Fibroblast of the aortic adventitia (primary cell): ENCODE measurements at regions not wholly inside any gene's neighbourhood (a gene's known extent, or its start where the extent isn't known, plus 50 kb on each side); places are given as distances from the start of the nearest gene placed in this dataset.

Source experiments
- DNase-seq: peaks from one replicate; pipeline ENCODE4 v3.0.0-alpha.2; 2010; ENCODE audit warnings: low read depth
- H3K4me3 ChIP-seq: 2 replicates; pipeline ENCODE4 v1.5.1; 2011; ENCODE audit warnings: low read depth, mild to moderate bottlenecking, control low read depth, low read length, moderate library complexity
- CTCF ChIP-seq: IDR thresholded peaks from 2 replicates; pipeline ENCODE4 v1.5.1; 2011; ENCODE audit warnings: mild to moderate bottlenecking, low read length, control low read depth, inconsistent platforms; ENCODE audit not compliant: insufficient read depth

GRCh38 chr3:166080096-166080495 is 242.9 kb upstream of the BCHE start:
- DNase-seq: no peak
- no peak for TF ChIP-seq CTCF

GRCh38 chr3:166071831-166072230 is 234.6 kb upstream of the BCHE start:
- no peak for DNase-seq
- H3K4me3 ChIP-seq: no peak overlapping the region
- TF ChIP-seq CTCF: no peak

More at GRCh38 chr3:166080096-166080495, 242.9 kb upstream of the BCHE start:
- H3K4me3 ChIP-seq: no peak overlapping the region

- DNase-seq: no peak
- no peak overlapping the region for H3K4me3 ChIP-seq
- TF ChIP-seq CTCF: no peak
Observed at GRCh38 chr3:166064476-166064875, 227.3 kb upstream of the BCHE start.

- no peak for DNase-seq
- TF ChIP-seq CTCF: no peak
Observed at GRCh38 chr3:166060789-166061479, 223.7 kb upstream of the BCHE start.

GRCh38 chr3:166052440-166052839 is 215.2 kb upstream of the BCHE start:
- DNase-seq: no peak
- TF ChIP-seq CTCF: no peak
- no peak overlapping the region for H3K4me3 ChIP-seq

More at GRCh38 chr3:166060789-166061479, 223.7 kb upstream of the BCHE start:
- H3K4me3 ChIP-seq: no peak overlapping the region

GRCh38 chr3:166029507-166029906 is 192.3 kb upstream of the BCHE start:
- no peak overlapping the region for H3K4me3 ChIP-seq
- DNase-seq: no peak
- TF ChIP-seq CTCF: no peak
